OCI-LY3 (cell line): ENCODE measurements at regions not wholly inside any gene's neighbourhood (a gene's known extent, or its start where the extent isn't known, plus 50 kb on each side); places are given as distances from the start of the nearest gene placed in this dataset.

Experiments
- CTCF ChIP-seq: fragments of 200-600, 300-600 bp; sonication (generic); IDR thresholded peaks from 2 replicates; pipeline ENCODE4 v1.5.1; 2014; ENCODE audit warnings: antibody characterized with exemption, low read length, low read depth
- EZH2phosphoT487 ChIP-seq: fragments of 200-600 bp; shearing (Covaris generic); IDR thresholded peaks from 2 replicates; pipeline ENCODE4 v1.6.1; 2018; ENCODE audit warnings: antibody characterized with exemption, mixed run types, low read depth

- TF ChIP-seq CTCF: no peak
- TF ChIP-seq EZH2phosphoT487: no peak
Observed at GRCh38 chr9:113754739-113755138, 121.4 kb upstream of the ZNF618 start.
